Muscle layer of colon (tissue), 2 donors: ENCODE measurements at regions not wholly inside any gene's neighbourhood (a gene's known extent, or its start where the extent isn't known, plus 50 kb on each side); places are given as distances from the start of the nearest gene placed in this dataset.

Experiments used
- H3K27ac ChIP-seq: one replicate; pipeline ENCODE4 v1.7.0; 2013; ENCODE audit warnings: low read depth, mild to moderate bottlenecking, low read length, moderate library complexity
- H3K27me3 ChIP-seq, 2 donors: one replicate each; pipeline ENCODE4 v1.7.0; 2013; ENCODE audit warnings: low read length in 2 of 2, mild to moderate bottlenecking in 2 of 2; ENCODE audit not compliant: insufficient read depth in 2 of 2, control insufficient read depth in 1 of 2
- H3K36me3 ChIP-seq: one replicate; pipeline ENCODE4 v1.7.0; 2013; ENCODE audit warnings: mild to moderate bottlenecking, low read length; ENCODE audit not compliant: insufficient read depth
- H3K4me1 ChIP-seq: one replicate; pipeline ENCODE4 v1.7.0; 2013; ENCODE audit warnings: mild to moderate bottlenecking, low read length; ENCODE audit not compliant: insufficient read depth
- H3K4me3 ChIP-seq, 2 donors: one replicate each; pipeline ENCODE4 v1.7.0; 2013; ENCODE audit warnings: low read length in 2 of 2, low read depth in 1 of 2, mild to moderate bottlenecking in 1 of 2, moderate library complexity in 1 of 2
- H3K9ac ChIP-seq: one replicate; pipeline ENCODE4 v1.7.0; 2013; ENCODE audit warnings: low read length
- H3K9me3 ChIP-seq: one replicate; pipeline ENCODE4 v1.7.0; 2013; ENCODE audit warnings: mild to moderate bottlenecking, low read length
- donor health status: abdominal sarcoma.
- donor health status: Adenocarcinoma of cecum.

- H3K9me3 ChIP-seq = no peaks in the 10 kb centered on the region
- H3K27ac ChIP-seq = no peak overlapping the region
- no peaks in the 10 kb centered on the region for H3K36me3 ChIP-seq
- H3K4me1 ChIP-seq = no peaks in the 10 kb centered on the region
- H3K9ac ChIP-seq = no peak overlapping the region
- no peak overlapping the region for H3K4me3 ChIP-seq
- no peaks in the 10 kb centered on the region for H3K27me3 ChIP-seq
These were observed 533.5 kb downstream of the ZNF608 start for GRCh38 chr5:124212934-124213333.

- Histone ChIP-seq H3K4me1 (no peaks in the 10 kb centered on the region), H3K27ac (no peak overlapping the region), H3K9ac (no peak overlapping the region), H3K36me3 (no peaks in the 10 kb centered on the region), H3K4me3 (no peak overlapping the region), H3K9me3 (no peaks in the 10 kb centered on the region), H3K27me3 (no peaks in the 10 kb centered on the region)
These were observed 536.1 kb downstream of the ZNF608 start for GRCh38 chr5:124210111-124210910.

- Histone ChIP-seq H3K27me3 (no peaks in the 10 kb centered on the region), H3K9me3 (no peaks in the 10 kb centered on the region), H3K4me3 (no peak overlapping the region), H3K9ac (no peak overlapping the region), H3K36me3 (no peaks in the 10 kb centered on the region), H3K4me1 (no peaks in the 10 kb centered on the region), H3K27ac (no peak overlapping the region)
These were observed 539.3 kb downstream of the ZNF608 start for GRCh38 chr5:124207118-124207517.

GRCh38 chr5:124206540-124206939 lies 539.9 kb downstream of the ZNF608 start:
- H3K4me3 ChIP-seq = no peak overlapping the region
- H3K9ac ChIP-seq = no peak overlapping the region
- no peaks in the 10 kb centered on the region for H3K27me3 ChIP-seq

GRCh38 chr5:124203303-124203702 lies 543.1 kb downstream of the ZNF608 start:
- Histone ChIP-seq H3K36me3 (no peaks in the 10 kb centered on the region), H3K4me3 (no peak overlapping the region), H3K27ac (no peak overlapping the region), H3K9me3 (no peaks in the 10 kb centered on the region), H3K9ac (no peak overlapping the region), H3K27me3 (no peaks in the 10 kb centered on the region), H3K4me1 (no peaks in the 10 kb centered on the region)

More at GRCh38 chr5:124206540-124206939, 539.9 kb downstream of the ZNF608 start:
- H3K36me3 ChIP-seq = no peaks in the 10 kb centered on the region
- H3K27ac ChIP-seq = no peak overlapping the region
- no peaks in the 10 kb centered on the region for H3K9me3 ChIP-seq
- no peaks in the 10 kb centered on the region for H3K4me1 ChIP-seq

- no peak overlapping the region for H3K9ac ChIP-seq
- H3K9me3 ChIP-seq = no peaks in the 10 kb centered on the region
- no peaks in the 10 kb centered on the region for H3K36me3 ChIP-seq
- no peaks in the 10 kb centered on the region for H3K27me3 ChIP-seq
- no peak overlapping the region for H3K4me3 ChIP-seq
- H3K4me1 ChIP-seq = no peaks in the 10 kb centered on the region
- H3K27ac ChIP-seq = no peak overlapping the region
These were observed 546.1 kb downstream of the ZNF608 start for GRCh38 chr5:124200381-124200780.

- no peak overlapping the region for H3K27ac ChIP-seq
- H3K4me3 ChIP-seq = no peak overlapping the region
- no peaks in the 10 kb centered on the region for H3K4me1 ChIP-seq
- H3K9me3 ChIP-seq = no peaks in the 10 kb centered on the region
- H3K36me3 ChIP-seq = no peaks in the 10 kb centered on the region
- H3K9ac ChIP-seq = no peak overlapping the region
- no peaks in the 10 kb centered on the region for H3K27me3 ChIP-seq
These were observed 546.5 kb downstream of the ZNF608 start for GRCh38 chr5:124199893-124200292.

- H3K9me3 ChIP-seq = no peaks in the 10 kb centered on the region
- peaks cover 6% of the 10 kb centered on the region for H3K4me1 ChIP-seq
- H3K27me3 ChIP-seq = no peaks in the 10 kb centered on the region
- H3K36me3 ChIP-seq = no peaks in the 10 kb centered on the region
- H3K27ac ChIP-seq = no peak overlapping the region
- no peak overlapping the region for H3K4me3 ChIP-seq
- H3K9ac ChIP-seq = no peak overlapping the region
These were observed 551.0 kb downstream of the ZNF608 start for GRCh38 chr5:124195411-124195810.

GRCh38 chr5:124194282-124194681 lies 552.2 kb downstream of the ZNF608 start:
- Histone ChIP-seq H3K4me3 (no peak overlapping the region), H3K4me1 (peaks cover 6% of the 10 kb centered on the region), H3K27ac (no peak overlapping the region), H3K9ac (no peak overlapping the region), H3K36me3 (no peaks in the 10 kb centered on the region), H3K27me3 (no peaks in the 10 kb centered on the region), H3K9me3 (no peaks in the 10 kb centered on the region)

GRCh38 chr5:124193371-124193789 lies 553.1 kb downstream of the ZNF608 start:
- Histone ChIP-seq H3K4me1 (peaks cover 6% of the 10 kb centered on the region), H3K27ac (no peak overlapping the region), H3K9ac (no peak overlapping the region), H3K36me3 (no peaks in the 10 kb centered on the region), H3K27me3 (no peaks in the 10 kb centered on the region), H3K9me3 (no peaks in the 10 kb centered on the region), H3K4me3 (no peak overlapping the region)

- H3K4me1 ChIP-seq = peaks cover 6% of the 10 kb centered on the region
- no peak overlapping the region for H3K4me3 ChIP-seq
- no peaks in the 10 kb centered on the region for H3K27me3 ChIP-seq
- H3K27ac ChIP-seq = no peak overlapping the region
- no peaks in the 10 kb centered on the region for H3K9me3 ChIP-seq
- no peak overlapping the region for H3K9ac ChIP-seq
- no peaks in the 10 kb centered on the region for H3K36me3 ChIP-seq
These were observed 553.7 kb downstream of the ZNF608 start for GRCh38 chr5:124192716-124193115.

- no peaks in the 10 kb centered on the region for H3K9me3 ChIP-seq
- no peak overlapping the region for H3K4me3 ChIP-seq
- H3K4me1 ChIP-seq = no peaks in the 10 kb centered on the region
- H3K27ac ChIP-seq = no peak overlapping the region
- no peak overlapping the region for H3K9ac ChIP-seq
- H3K36me3 ChIP-seq = no peaks in the 10 kb centered on the region
- H3K27me3 ChIP-seq = no peaks in the 10 kb centered on the region
These were observed 560.7 kb downstream of the ZNF608 start for GRCh38 chr5:124185716-124186115.
